Right lobe of liver (tissue), 6 donors: ENCODE measurements at regions not wholly inside any gene's neighbourhood (a gene's known extent, or its start where the extent isn't known, plus 50 kb on each side); places are given as distances from the start of the nearest gene placed in this dataset.

Experiments used
- ATAC-seq, 4 donors: fragments of 200-7000 bp; cut with Tn5 transposase; one replicate each; pipeline ENCODE4 v1.9.1; 2020; ENCODE audit warnings: mild to moderate bottlenecking in 4 of 4, moderate library complexity in 4 of 4
- DNase-seq, 3 donors: peaks; one replicate each; pipeline ENCODE4 v3.0.0-alpha.2; 2020
- H3K27ac ChIP-seq, 3 donors: fragments of 200-600 bp; one replicate each; pipeline ENCODE4 v1.8.0; 2022
- H3K27me3 ChIP-seq, 2 donors: fragments of 200-600 bp; one replicate each; pipeline ENCODE4 v1.8.0; 2022
- H3K36me3 ChIP-seq, 4 donors: fragments of 200-600 bp; sonication (generic) in 1 of 4; one replicate each; pipeline versions ENCODE4 v1.5.1 to v1.8.0; 2017 to 2022; ENCODE audit warnings: control low read depth in 1 of 4
- H3K4me1 ChIP-seq, 4 donors: fragments of 200-600 bp; sonication (generic) in 1 of 4; one replicate each; pipeline versions ENCODE4 v1.5.1 to v1.8.0; 2017 to 2022; ENCODE audit warnings: control low read depth in 1 of 4
- H3K4me3 ChIP-seq, 3 donors: fragments of 200-600 bp; one replicate each; pipeline ENCODE4 v1.8.0; 2022
- H3K9me3 ChIP-seq, 4 donors: fragments of 200-600 bp; sonication (generic) in 1 of 4; one replicate each; pipeline versions ENCODE4 v1.5.1 to v1.8.0; 2017 to 2022; ENCODE audit warnings: control low read depth in 1 of 4
- POLR2A ChIP-seq: fragments of 450-650 bp; IDR thresholded peaks from one replicate; pipeline ENCODE4 v1.6.1; 2017; ENCODE audit warnings: antibody characterized with exemption, mild to moderate bottlenecking
- WGBS: methylation state at CpG from one replicate; pipeline ENCODE4 v1.1.6; 2018; ENCODE audit warnings: low coverage, low lambda C conversion rate; ENCODE audit not compliant: insufficient coverage; ENCODE audit errors: missing lambda C conversion rate; 5-methylcytosine and 5-hydroxymethylcytosine counted together
- intact Hi-C, 2 donors: fragments of 100-400 bp; cut with DNase I; formaldehyde crosslinking; loops; one replicate each; pipeline versions ENCODE4 v1.11.2 to v1.14.1; 2022
- TF ChIP-seq, protein P1 (sequence below), 4 donors: fragments of 200-600 bp in 3 of 4; fragments of 450-650 bp in 1 of 4; IDR thresholded peaks; one replicate each; pipeline versions ENCODE4 v1.5.1 to v1.8.0; 2016 to 2022; ENCODE audit warnings: antibody characterized with exemption in 4 of 4, mild to moderate bottlenecking in 2 of 4
- donor health status: DM: no; HTN: yes; CAD: no.
- donor health status: DM: no; HTN: no; CAD: no.
- donor health status: DM: no; HTN: no; CAD: no.
- donor health status: DM: no; HTN: yes; CAD: no.
- donor health status: DM: no; HTN: yes; CAD: no.

DNA sequence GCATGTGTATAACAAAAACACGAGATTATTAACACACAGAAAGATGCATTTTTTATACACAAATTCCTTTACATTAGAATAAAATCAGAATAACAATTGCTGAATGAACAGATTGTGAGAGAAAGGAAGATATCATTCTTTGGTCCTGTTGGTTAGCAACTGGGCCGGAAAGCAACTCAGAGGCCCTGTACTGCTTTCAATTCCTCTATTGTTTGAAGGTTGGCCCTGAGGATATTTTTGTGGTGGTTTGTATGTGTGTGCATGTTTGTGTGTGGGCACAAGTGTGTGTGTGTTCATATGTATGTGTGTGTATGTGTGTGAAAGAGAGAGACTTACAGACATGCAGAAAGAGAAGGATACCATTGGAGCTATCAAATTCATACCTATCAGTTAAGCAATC lies 356.8 kb upstream of the DMAC1 start:
- WGBS = 56% methylated on average over 2 of the region's 2 CpGs
- Histone ChIP-seq H3K4me3 (no peak overlapping the region), H3K4me1 (no peaks in the 10 kb centered on the region), H3K36me3 (no peaks in the 10 kb centered on the region), H3K9me3 (no peaks in the 10 kb centered on the region), H3K27me3 (no peaks in the 10 kb centered on the region), H3K27ac (no peak overlapping the region)
- no peak for ATAC-seq
- TF ChIP-seq, protein P1, sequence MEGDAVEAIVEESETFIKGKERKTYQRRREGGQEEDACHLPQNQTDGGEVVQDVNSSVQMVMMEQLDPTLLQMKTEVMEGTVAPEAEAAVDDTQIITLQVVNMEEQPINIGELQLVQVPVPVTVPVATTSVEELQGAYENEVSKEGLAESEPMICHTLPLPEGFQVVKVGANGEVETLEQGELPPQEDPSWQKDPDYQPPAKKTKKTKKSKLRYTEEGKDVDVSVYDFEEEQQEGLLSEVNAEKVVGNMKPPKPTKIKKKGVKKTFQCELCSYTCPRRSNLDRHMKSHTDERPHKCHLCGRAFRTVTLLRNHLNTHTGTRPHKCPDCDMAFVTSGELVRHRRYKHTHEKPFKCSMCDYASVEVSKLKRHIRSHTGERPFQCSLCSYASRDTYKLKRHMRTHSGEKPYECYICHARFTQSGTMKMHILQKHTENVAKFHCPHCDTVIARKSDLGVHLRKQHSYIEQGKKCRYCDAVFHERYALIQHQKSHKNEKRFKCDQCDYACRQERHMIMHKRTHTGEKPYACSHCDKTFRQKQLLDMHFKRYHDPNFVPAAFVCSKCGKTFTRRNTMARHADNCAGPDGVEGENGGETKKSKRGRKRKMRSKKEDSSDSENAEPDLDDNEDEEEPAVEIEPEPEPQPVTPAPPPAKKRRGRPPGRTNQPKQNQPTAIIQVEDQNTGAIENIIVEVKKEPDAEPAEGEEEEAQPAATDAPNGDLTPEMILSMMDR (IDR thresholded peaks at IDR 0.05) = no peak
- TF ChIP-seq POLR2A = no peak
- no peak for DNase-seq
- intact Hi-C loops = no loop called here

DNA sequence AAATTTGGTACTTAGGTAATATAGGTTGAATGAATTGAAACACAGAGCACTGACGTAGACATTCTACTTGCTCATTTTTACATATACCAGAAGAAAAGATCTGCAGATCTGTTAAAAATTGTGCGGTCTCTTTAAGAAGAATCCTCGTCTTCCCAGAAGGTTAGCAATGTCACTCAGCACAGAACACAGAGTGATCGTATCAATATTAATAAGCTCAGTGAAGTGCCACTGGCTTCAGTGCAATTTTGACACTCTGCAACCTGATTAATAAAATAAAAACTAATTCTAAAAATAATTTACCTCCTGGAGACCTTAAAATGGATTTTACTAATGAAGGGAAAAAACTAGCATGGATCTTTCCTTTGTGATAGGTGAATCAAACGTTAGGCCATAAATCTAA lies 356.1 kb upstream of the DMAC1 start:
- Histone ChIP-seq H3K36me3 (no peaks in the 10 kb centered on the region), H3K4me3 (no peak overlapping the region), H3K27me3 (no peaks in the 10 kb centered on the region), H3K4me1 (no peaks in the 10 kb centered on the region), H3K27ac (no peak overlapping the region), H3K9me3 (no peaks in the 10 kb centered on the region)
- intact Hi-C loops = no loop called here
- ATAC-seq (no peak), DNase-seq (no peak)
- TF ChIP-seq, protein P1 (IDR thresholded peaks at IDR 0.05) = no peak
- no peak for TF ChIP-seq POLR2A
- WGBS = 76% methylated on average over 4 of the region's 5 CpGs

DNA sequence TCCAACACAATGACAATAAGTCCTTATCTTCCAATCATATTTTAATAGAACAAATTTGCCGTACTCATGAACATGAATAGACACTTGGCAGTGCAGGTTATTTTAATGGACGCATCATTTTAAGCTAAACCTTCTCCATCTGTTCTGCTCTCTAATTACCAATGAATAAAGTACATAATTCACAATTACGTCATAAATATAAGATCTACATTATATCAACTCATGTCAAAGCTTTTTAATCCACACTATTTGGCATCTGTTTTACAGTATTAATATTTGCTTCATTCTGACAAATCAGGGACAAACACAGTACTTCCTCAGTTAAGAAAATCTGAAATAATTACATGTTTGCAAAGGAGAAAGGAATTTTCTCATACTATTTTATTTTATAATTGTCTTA lies 344.1 kb upstream of the DMAC1 start:
- no peak overlapping the region for H3K4me3 ChIP-seq
- no peaks in the 10 kb centered on the region for H3K27me3 ChIP-seq
- DNase-seq = no peak
- intact Hi-C loops = no loop called here
- TF ChIP-seq, protein P1 (IDR thresholded peaks at IDR 0.05) = no peak
- TF ChIP-seq POLR2A = no peak
- no peaks in the 10 kb centered on the region for H3K9me3 ChIP-seq
- ATAC-seq = no peak
- WGBS = 76% methylated on average over 3 of the region's 3 CpGs
- no peak overlapping the region for H3K27ac ChIP-seq
- no peaks in the 10 kb centered on the region for H3K4me1 ChIP-seq
- H3K36me3 ChIP-seq = no peaks in the 10 kb centered on the region

DNA sequence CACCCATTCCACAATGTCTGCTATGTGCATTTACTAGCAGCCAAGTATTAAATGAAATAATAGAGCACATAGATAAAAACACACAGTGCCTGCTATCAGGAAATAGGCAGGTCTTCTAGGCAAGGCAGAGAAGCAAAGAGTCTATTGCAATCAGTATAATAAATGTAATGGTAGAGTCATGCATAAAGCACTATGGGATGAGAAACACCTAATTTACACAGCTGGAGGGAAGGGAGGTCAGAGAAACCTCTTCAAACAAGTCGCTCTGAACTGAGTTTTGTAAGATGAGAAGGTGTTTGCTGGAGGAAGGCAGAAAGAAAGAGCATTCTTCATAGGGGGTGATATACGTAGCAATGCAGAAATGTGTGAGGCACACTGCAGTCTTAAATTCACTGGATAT lies 341.0 kb upstream of the DMAC1 start:
- Histone ChIP-seq H3K27me3 (no peaks in the 10 kb centered on the region), H3K9me3 (no peaks in the 10 kb centered on the region), H3K36me3 (no peaks in the 10 kb centered on the region), H3K4me3 (no peak overlapping the region), H3K4me1 (no peaks in the 10 kb centered on the region), H3K27ac (no peak overlapping the region)
- intact Hi-C loops = no loop called here
- WGBS = 21% methylated on average over 2 of the region's 2 CpGs
- ATAC-seq (no peak), DNase-seq (no peak)
- no peak for TF ChIP-seq POLR2A
- TF ChIP-seq, protein P1 (IDR thresholded peaks at IDR 0.05) = no peak

DNA sequence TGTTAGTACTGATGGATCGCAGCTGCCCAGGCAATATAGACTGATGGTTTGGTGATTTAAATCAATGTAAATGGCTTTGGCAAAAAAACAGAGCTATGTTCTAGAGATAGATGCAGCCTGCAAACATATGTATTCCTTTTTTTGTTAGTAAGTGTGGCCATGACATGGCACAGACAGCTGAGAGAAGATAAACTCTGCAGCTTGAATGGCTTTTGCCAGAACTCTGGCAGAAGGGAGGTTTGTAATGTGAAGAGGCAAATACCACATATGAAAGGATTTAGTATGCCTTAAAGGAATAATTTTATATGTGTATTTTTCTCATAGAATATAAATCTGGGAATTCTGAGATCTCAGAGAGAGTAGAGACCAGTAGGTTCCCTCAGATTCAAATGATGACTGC lies 340.2 kb upstream of the DMAC1 start:
- TF ChIP-seq, protein P1 (IDR thresholded peaks at IDR 0.05) = no peak
- TF ChIP-seq POLR2A = no peak
- Histone ChIP-seq H3K27ac (no peak overlapping the region), H3K4me3 (no peak overlapping the region), H3K36me3 (no peaks in the 10 kb centered on the region), H3K9me3 (no peaks in the 10 kb centered on the region), H3K4me1 (no peaks in the 10 kb centered on the region), H3K27me3 (no peaks in the 10 kb centered on the region)
- intact Hi-C loops = no loop called here
- 93% methylated on average over 1 of the region's 1 CpG for WGBS
- no peak for DNase-seq
- ATAC-seq = no peak
